Raji (cell line): ENCODE measurements at regions not wholly inside any gene's neighbourhood (a gene's known extent, or its start where the extent isn't known, plus 50 kb on each side); places are given as distances from the start of the nearest gene placed in this dataset.

ENCODE experiments used
- POLR2A ChIP-seq: IDR thresholded peaks from 2 replicates; pipeline ENCODE4 v1.6.1; 2011; ENCODE audit warnings: low read depth, low read length, control low read depth; ENCODE audit not compliant: insufficient read depth

- no peak for TF ChIP-seq POLR2A
Observed at GRCh38 chr1:68551459-68551858, 54.6 kb upstream of the DEPDC1 start.

- no peak for TF ChIP-seq POLR2A
Observed at GRCh38 chr1:68558321-68559026, 61.6 kb upstream of the DEPDC1 start.

- no peak for TF ChIP-seq POLR2A
Observed at GRCh38 chr1:68565923-68566322, 69.0 kb upstream of the DEPDC1 start.

GRCh38 chr1:68570871-68571270, 74.0 kb upstream of the DEPDC1 start:
- TF ChIP-seq POLR2A = no peak

GRCh38 chr1:68571454-68572235, 74.8 kb upstream of the DEPDC1 start:
- no peak for TF ChIP-seq POLR2A

- TF ChIP-seq POLR2A = no peak
Observed at GRCh38 chr1:68585351-68585750, 88.5 kb upstream of the DEPDC1 start.

- no peak for TF ChIP-seq POLR2A
Observed at GRCh38 chr1:68586766-68587165, 89.9 kb upstream of the DEPDC1 start.

- no peak for TF ChIP-seq POLR2A
Observed at GRCh38 chr1:68588304-68588703, 91.4 kb upstream of the DEPDC1 start.

- no peak for TF ChIP-seq POLR2A
Observed at GRCh38 chr1:68590473-68590872, 93.6 kb upstream of the DEPDC1 start.

GRCh38 chr1:68594851-68595250, 98.0 kb upstream of the DEPDC1 start:
- no peak for TF ChIP-seq POLR2A

- no peak for TF ChIP-seq POLR2A
Observed at GRCh38 chr1:68600049-68600661, 103.3 kb upstream of the DEPDC1 start.

GRCh38 chr1:68608289-68608688, 111.4 kb upstream of the DEPDC1 start:
- TF ChIP-seq POLR2A = no peak

- no peak for TF ChIP-seq POLR2A
Observed at GRCh38 chr1:68615312-68615711, 118.4 kb upstream of the DEPDC1 start.

GRCh38 chr1:68617942-68618341, 121.1 kb upstream of the DEPDC1 start:
- no peak for TF ChIP-seq POLR2A

GRCh38 chr1:68620571-68620970, 123.7 kb upstream of the DEPDC1 start:
- no peak for TF ChIP-seq POLR2A

- TF ChIP-seq POLR2A = no peak
Observed at GRCh38 chr1:68623700-68624099, 126.8 kb upstream of the DEPDC1 start.

GRCh38 chr1:68624233-68624632, 127.4 kb upstream of the DEPDC1 start:
- no peak for TF ChIP-seq POLR2A

GRCh38 chr1:68625624-68626023, 128.7 kb upstream of the DEPDC1 start:
- TF ChIP-seq POLR2A = no peak
